GM21528 (cell line): ENCODE measurements at regions not wholly inside any gene's neighbourhood (a gene's known extent, or its start where the extent isn't known, plus 50 kb on each side); places are given as distances from the start of the nearest gene placed in this dataset.
A peak's percentile ranks its signal among the peaks of the same experiment; 100 is the strongest.

Experiments
- ATAC-seq: cut with Tn5 transposase; IDR thresholded peaks from one replicate; pipeline ENCODE4 v1.9.1; 2021; ENCODE audit warnings: mild to moderate bottlenecking, moderate library complexity; ENCODE audit not compliant: unreplicated experiment, low FRiP score

- no peak for ATAC-seq
Observed at GRCh38 chr16:14362774-14363371, 267.2 kb downstream of the PARN start.

GRCh38 chr16:14360326-14361037, 269.6 kb downstream of the PARN start:
- ATAC-seq, result no peak

- ATAC-seq, result no peak
Observed at GRCh38 chr16:14358697-14359305, 271.3 kb downstream of the PARN start.

- ATAC-seq, result no peak
Observed at GRCh38 chr16:14357328-14357727, 272.7 kb downstream of the PARN start.

- ATAC-seq, result no peak
Observed at GRCh38 chr16:14356064-14356463, 274.0 kb downstream of the PARN start.

- ATAC-seq, result peak; percentile 89
Observed at GRCh38 chr16:14354561-14355351, 275.3 kb downstream of the PARN start.

GRCh38 chr16:14353340-14353739, 276.7 kb downstream of the PARN start:
- ATAC-seq, result no peak

GRCh38 chr16:14351647-14352046, 278.4 kb downstream of the PARN start:
- ATAC-seq, result no peak

- no peak for ATAC-seq
Observed at GRCh38 chr16:14350626-14351025, 279.4 kb downstream of the PARN start.

GRCh38 chr16:14350081-14350480, 279.0 kb downstream of the MRTFB start:
- no peak for ATAC-seq

- no peak for ATAC-seq
Observed at GRCh38 chr16:14347706-14348105, 276.6 kb downstream of the MRTFB start.

- no peak for ATAC-seq
Observed at GRCh38 chr16:14346278-14347142, 275.4 kb downstream of the MRTFB start.

GRCh38 chr16:14345512-14346115, 274.5 kb downstream of the MRTFB start:
- no peak for ATAC-seq

- ATAC-seq, result no peak
Observed at GRCh38 chr16:14344945-14345344, 273.8 kb downstream of the MRTFB start.

GRCh38 chr16:14344292-14344691, 273.2 kb downstream of the MRTFB start:
- no peak for ATAC-seq

GRCh38 chr16:14341324-14342225, 270.5 kb downstream of the MRTFB start:
- no peak for ATAC-seq

GRCh38 chr16:14339694-14340093, 268.6 kb downstream of the MRTFB start:
- ATAC-seq, result no peak

- no peak for ATAC-seq
Observed at GRCh38 chr16:14338969-14339368, 267.9 kb downstream of the MRTFB start.

- ATAC-seq, result no peak
Observed at GRCh38 chr16:14338236-14338635, 267.1 kb downstream of the MRTFB start.
